ENCODE measurements at regions not wholly inside any gene's neighbourhood (a gene's known extent, or its start where the extent isn't known, plus 50 kb on each side); places are given as distances from the start of the nearest gene placed in this dataset.
"Not testable (repeated sequence)": the region's sequence is repeated elsewhere in the genome, so short reads cannot be mapped to it uniquely, and the experiment has no call there.

DNA sequence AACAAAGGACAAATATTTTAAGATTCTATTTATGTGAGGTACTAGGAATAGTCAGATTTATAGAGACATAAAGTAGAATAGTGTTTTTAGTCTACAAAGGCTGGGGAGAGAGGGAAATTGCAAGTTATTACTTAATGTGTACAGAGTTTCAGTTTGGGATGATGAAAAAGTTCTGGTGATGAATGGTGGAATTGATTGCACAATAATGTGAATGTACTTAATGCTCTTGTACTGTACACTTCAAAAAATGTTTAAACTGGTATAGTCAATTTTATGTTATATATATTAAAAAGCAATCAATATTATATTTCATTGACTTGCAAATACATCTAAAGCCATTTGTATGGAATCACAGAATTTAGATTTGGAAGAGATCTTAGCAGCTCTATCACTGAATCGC, 213.4 kb downstream of the PPP1R3A start:
- no peak for DNase-seq

DNA sequence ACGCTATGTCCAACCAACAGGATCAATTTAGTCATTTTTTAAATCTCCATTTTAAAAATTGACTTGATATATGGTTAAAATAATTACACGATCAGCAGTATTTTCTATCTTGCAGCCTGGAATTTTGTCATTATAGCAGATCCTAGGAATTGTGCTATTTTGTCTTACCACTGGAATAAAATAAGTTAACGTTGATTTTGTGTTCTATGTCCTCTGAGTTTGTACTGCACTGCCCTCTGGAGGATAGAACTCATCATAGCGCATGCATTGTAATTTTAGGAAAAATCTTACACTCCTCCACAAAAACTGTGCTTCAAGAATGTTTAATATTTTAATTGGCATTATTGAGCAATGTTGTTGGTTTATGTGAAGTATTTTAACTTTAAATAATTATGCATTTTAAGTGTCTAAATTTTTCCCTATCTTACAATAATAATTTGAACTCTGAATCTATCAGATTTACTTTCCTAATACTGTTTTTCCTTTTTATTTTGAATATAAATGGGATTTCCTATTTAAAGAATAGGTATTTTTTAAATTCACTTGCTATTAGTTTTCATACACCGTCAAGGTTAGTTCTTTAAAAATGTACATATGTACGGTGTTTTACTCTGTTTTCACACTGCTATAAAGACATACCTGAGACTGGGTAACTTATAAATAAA, 220.1 kb downstream of the PPP1R3A start:
- DNase-seq: peak; percentile 44

- DNase-seq: no peak
These were observed 224.7 kb downstream of the PPP1R3A start for GRCh38 chr7:113694149-113694548.

DNA sequence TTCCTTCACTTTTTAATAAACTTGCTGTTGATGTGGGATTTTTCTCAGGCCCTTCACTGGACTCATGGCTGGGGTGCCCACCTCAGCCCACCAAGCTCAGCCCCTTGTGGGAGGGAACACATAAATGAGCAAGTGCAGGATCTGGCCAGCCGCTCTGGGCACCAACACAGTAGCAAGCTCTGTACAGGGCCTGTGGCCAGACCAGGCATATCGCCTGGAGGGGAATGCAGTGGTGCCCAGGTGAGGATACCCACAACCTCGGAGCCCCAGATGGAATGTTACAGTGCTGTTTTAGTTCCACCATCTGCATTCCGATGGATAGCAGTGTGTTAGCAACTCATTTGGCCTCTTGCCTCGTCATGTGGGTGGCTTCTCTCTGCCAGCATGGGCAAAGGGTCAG, 234.6 kb downstream of the PPP1R3A start:
- no peak for DNase-seq

- no peak for DNase-seq
These were observed 241.0 kb downstream of the PPP1R3A start for GRCh38 chr7:113677811-113678210.

- DNase-seq: no peak
These were observed 253.9 kb downstream of the PPP1R3A start for GRCh38 chr7:113664867-113665266.

DNA sequence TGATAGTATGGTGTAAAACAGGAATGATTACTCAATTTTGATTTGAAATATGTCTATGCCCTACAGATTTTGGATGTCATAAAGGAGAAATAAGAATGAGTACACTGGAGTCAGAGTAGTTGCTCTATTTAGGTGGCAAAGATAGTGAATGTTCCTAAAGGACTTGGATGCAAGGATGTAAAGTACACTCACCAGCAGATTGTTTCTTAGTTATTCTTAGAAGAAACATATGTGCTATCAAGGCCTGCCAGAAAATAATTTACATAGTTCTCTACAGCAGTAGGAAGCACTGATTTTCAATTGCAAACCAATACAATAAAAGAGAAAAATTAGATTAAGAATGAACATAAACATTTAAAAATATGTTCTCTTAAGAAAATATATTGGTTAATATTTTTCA, 259.4 kb downstream of the PPP1R3A start:
- no peak for DNase-seq

DNA sequence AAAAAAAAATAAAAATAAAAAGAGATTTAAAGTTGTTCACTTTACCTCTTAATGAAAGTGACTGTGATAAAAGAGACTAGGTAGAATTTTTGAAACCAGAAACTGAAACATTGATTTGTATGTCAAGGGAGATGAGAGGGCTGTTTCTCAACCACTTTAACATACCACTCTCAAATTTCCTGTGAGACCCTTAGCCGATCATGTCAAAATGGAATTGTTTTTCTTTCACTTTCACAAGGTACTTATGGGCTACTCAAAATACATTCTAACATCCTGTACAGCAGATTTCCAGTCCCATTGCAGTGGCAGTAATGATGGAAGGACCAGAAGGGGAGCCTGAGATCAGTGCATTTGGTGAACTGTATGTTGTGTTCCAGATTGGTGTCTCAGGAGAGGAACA, 261.2 kb downstream of the PPP1R3A start:
- DNase-seq: no peak

DNA sequence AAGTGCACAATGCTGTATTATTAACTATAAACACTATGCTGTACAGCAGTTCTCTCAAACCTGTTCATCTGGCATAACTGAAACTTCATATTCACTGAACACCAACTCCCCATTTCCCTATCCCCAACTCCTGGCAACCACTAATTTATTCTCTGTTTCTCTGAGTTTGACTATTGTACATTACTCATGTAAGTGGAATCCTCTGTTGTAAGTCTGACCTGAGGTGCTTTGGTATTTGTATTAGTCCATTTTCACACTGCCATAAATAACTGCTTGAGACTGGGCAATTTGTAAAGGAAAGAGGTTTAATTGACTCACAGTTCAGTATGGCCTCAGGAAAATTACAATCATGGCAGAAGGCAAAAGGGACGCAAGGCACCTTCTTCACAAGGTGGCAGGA, 266.3 kb downstream of the PPP1R3A start:
- DNase-seq: no peak

- no peak for DNase-seq
These were observed 269.3 kb downstream of the PPP1R3A start for GRCh38 chr7:113649556-113649955.

- no peak for DNase-seq
These were observed 279.6 kb downstream of the PPP1R3A start for GRCh38 chr7:113639221-113639620.

DNA sequence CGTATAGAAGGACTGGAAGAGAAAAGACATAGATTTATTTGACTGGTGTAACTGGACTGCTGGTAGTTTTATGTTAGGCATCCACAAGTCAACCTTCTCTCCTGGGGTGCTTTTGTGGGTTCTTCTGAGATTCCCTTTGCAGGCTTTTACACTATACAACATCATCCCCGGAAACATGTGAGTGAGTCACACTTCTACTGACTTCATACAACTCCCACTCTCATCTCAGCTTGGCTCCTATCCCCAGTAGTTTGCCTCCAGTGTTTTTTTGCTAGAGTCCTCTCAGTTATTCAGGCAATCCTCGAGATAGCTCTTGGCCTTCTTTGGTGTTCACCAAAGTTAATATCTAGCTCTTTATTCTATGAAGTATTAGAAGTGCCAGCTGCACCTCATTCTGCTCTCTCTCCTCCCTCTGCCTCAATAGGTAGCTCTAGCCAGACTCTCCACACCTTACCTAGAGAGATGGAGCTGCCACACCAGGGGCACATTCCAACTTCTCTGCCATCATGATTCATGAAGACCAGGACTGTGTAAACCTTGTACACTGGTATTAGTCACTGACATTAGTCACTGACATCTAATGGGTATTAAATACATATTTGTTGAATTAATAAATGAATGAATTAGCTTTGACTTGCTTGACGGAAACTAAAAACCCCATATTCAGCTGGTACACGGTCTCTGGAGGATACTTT, 281.9 kb downstream of the PPP1R3A start:
- DNase-seq: no peak

GRCh38 chr7:113635492-113635891, 283.3 kb downstream of the PPP1R3A start:
- DNase-seq: no peak

GRCh38 chr7:113633073-113633472, 285.7 kb downstream of the PPP1R3A start:
- DNase-seq: no peak

DNA sequence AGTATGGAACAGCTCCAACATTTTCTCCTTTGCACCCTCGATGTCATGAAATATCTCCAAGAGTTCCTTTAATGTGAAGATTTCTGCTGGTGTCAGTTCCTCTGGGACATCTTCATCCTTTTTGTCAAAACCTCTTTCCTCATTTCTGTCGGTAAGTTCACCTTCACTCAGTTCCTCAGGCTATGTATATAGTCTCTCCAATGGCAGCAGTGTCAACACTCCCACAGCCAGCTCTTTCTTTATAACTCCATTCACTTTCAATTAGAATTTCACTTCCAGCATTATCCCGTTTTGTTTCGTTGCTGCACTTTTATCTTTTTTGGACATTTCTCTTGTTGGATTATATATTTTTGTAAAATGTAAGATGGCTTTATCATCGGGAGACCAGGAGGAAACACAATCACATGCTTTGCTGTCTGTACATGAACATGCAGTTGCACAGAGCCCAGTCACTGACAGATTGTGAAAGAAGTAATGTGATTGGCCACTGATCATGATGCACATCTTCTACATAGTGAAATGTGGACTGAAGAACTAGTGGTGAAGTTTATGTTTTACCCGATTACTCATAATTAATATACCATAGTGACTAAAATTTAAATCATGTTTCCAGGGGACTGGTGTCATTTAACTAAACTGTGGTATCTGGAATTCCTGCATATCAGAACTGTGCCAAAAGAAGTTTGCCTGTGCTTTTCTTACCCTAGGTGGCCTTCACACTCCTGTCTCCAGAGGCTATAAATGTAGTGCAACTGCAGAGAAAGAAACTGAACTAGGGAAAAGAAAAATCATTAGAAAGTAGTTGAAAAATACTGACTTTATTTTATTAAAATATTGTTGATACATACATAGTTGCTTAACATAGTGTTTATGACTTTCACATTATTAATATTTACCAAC, 289.6 kb downstream of the PPP1R3A start:
- DNase-seq: no peak

- DNase-seq: no peak
These were observed 293.2 kb downstream of the PPP1R3A start for GRCh38 chr7:113625494-113626102.

DNA sequence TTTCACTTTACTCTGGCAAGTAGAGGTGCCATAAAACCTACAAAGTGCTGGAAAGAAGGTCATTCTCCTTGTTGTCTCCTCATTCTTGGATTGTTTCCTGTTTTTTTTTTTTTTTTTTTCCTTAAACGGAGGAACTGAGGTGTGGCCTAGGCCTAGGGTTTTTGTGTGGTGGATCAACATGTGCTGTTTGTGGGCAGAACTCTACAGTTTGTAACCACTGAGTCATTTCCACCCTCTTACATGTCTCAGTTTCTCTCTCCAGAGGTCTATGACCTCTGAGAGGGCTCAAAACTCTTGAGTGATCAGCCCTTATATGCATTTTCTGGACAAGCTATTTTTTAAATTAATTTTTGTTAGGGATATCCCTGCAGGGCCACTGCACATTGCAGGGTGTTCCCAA, 296.0 kb downstream of the PPP1R3A start:
- DNase-seq: no peak

DNA sequence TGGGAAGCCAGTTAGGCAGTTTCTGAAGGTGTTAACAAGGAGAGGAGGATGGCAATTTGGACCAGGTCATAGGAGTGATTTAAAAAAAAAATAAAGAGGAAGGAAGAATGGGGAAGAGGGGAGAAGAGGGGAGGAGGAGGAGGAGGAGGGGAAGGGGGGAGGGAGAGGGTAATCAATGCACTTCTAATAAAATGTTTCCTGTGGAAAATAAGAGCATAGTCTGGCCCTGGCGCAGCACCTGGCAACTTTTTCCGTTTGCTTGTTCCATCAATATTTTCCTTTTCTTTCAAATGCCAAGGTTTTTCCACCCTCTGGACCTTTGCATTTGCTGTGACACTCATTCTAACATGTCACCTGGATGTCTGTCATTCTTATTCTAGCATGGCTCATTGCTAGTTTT, 308.2 kb downstream of the PPP1R3A start:
- no peak for DNase-seq

- DNase-seq: no peak
These were observed 310.0 kb downstream of the PPP1R3A start for GRCh38 chr7:113608782-113609181.

- DNase-seq: no peak
These were observed 312.5 kb downstream of the PPP1R3A start for GRCh38 chr7:113606325-113606724.

GRCh38 chr7:113600428-113600827, 318.4 kb downstream of the PPP1R3A start:
- DNase-seq: not testable (repeated sequence)

DNA sequence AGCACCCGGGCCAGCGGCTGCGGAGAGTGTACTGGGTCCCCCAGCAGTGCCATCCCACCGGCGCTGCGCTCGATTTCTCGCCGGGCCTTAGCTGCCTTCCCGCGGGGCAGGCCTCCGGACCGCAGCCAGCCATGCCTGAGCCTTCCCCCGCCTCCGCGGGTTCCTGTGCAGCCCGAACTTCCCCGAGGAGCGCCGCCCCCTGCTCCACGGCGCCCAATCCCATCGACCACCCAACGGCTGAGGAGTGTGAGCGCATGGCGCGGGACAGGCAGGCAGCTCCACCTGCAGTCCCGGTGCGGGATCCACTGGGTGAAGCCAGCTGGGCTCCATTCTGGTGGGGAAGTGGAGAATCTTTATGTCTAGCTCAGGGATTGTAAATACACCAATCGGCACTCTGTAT, 325.4 kb downstream of the PPP1R3A start:
- DNase-seq: not testable (repeated sequence)

DNA sequence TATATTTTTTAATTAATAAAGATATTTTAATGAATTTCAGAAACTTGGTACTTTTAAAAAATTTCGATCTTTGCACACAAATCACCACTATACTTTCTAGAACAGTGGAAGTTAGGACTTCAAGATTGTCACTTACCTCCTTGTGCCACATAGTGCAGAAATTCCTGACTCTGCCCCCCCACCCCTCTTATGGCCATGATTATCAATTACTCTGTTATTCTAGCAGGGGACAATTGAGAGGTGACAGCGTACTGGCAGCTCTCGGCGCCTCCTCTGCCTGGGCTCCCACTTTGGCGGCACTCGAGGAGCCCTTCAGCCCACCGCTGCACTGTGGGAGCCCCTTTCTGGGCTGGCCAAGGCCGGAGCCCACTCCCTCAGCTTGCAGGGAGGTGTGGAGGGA, 325.9 kb downstream of the PPP1R3A start:
- DNase-seq: not testable (repeated sequence)
